NT2/D1 (cell line): ENCODE measurements at regions not wholly inside any gene's neighbourhood (a gene's known extent, or its start where the extent isn't known, plus 50 kb on each side); places are given as distances from the start of the nearest gene placed in this dataset.

Experiments
- SUZ12 ChIP-seq: IDR thresholded peaks from 2 replicates; pipeline ENCODE4 v1.6.1; 2011; ENCODE audit not compliant: insufficient read length, insufficient read depth; ENCODE audit errors: extremely low read depth
- YY1 ChIP-seq: IDR thresholded peaks from 2 replicates; pipeline ENCODE4 v1.6.1; 2011; ENCODE audit not compliant: insufficient read length, insufficient read depth

DNA sequence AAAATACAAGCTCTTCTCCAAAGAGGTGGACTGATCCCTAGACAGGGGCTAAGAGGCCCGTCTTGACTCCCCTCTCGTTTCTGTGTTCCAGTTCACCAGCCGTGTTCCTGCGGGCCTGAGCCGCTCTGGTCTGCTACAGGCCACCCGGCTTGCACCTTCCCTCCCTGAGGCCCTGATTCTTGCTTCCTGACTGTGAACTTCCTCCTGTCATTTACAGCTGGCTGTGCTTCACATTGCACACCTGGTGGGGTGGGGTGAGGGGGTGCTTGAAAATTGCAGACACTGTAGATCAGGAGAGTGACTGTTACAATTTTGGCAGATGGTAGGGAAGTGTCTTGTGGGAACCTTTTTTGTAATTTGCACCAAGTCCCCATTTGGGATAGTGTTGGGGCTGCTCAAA, 64.4 kb downstream of the TSN start:
- TF ChIP-seq YY1 (no peak), SUZ12 (no peak)
